Ascending aorta (tissue), 2 donors: ENCODE measurements at regions not wholly inside any gene's neighbourhood (a gene's known extent, or its start where the extent isn't known, plus 50 kb on each side); places are given as distances from the start of the nearest gene placed in this dataset.

ENCODE experiments used
- DNase-seq, 2 donors: peaks; one replicate each; pipeline ENCODE4 v3.0.0-alpha.2; 2019; ENCODE audit warnings: low spot score in 2 of 2
- H3K27ac ChIP-seq, 2 donors: fragments of 200-600 bp; sonication (generic); one replicate each; pipeline ENCODE4 v1.5.1; 2016 to 2017; ENCODE audit warnings: mild to moderate bottlenecking in 1 of 2
- H3K27me3 ChIP-seq: fragments of 200-600 bp; sonication (generic); one replicate; pipeline ENCODE4 v1.5.1; 2017
- H3K36me3 ChIP-seq, 2 donors: fragments of 200-600 bp; sonication (generic); one replicate each; pipeline ENCODE4 v1.5.1; 2016
- H3K4me1 ChIP-seq, 2 donors: fragments of 200-600 bp; sonication (generic); one replicate each; pipeline ENCODE4 v1.5.1; 2016 to 2017; ENCODE audit warnings: mild to moderate bottlenecking in 1 of 2
- H3K4me3 ChIP-seq, 2 donors: fragments of 200-600 bp; sonication (generic); one replicate each; pipeline ENCODE4 v1.5.1; 2016 to 2017; ENCODE audit warnings: mild to moderate bottlenecking in 1 of 2
- H3K9me3 ChIP-seq, 2 donors: fragments of 200-600 bp; sonication (generic); one replicate each; pipeline ENCODE4 v1.5.1; 2016
- intact Hi-C: fragments of 100-400 bp; cut with DNase I; formaldehyde crosslinking; loops from one replicate; pipeline ENCODE4 v1.15.1; 2023
- TF ChIP-seq, protein P1 (sequence below), 3 experiments: fragments of 200-600 bp in 2 of 3; fragments of 450-650 bp in 1 of 3; sonication (generic) in 2 of 3; IDR thresholded peaks; one replicate each; pipeline ENCODE4 v1.5.1; 2016 to 2019; ENCODE audit warnings: antibody characterized with exemption in 3 of 3, mild to moderate bottlenecking in 1 of 3, moderate library complexity in 1 of 3

DNA sequence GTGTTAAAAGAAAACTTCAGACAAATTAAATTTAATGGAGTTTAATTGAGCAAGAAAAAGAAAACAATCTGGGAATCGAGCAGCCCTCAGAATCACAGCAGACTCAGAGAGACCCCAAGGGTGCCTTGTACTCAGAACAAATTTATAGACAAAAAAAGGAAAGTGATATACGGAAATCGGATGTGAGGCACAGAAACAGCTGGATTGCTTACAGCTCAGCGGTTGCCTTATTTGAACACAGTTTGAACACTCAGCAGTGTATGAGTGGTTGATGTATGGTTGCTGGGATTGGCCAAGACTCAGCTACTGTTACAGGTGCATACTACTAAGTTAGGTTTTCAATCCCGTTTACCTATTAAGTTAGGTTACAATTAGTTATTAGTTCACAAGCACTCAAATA lies 103.8 kb upstream of the LYZL1 start:
- DNase-seq, result no peak
- Histone ChIP-seq H3K4me3 (no peak overlapping the region), H3K36me3 (no peaks in the 10 kb centered on the region), H3K9me3 (no peaks in the 10 kb centered on the region), H3K4me1 (no peaks in the 10 kb centered on the region), H3K27ac (no peak overlapping the region), H3K27me3 (no peaks in the 10 kb centered on the region)
- TF ChIP-seq, protein P1, sequence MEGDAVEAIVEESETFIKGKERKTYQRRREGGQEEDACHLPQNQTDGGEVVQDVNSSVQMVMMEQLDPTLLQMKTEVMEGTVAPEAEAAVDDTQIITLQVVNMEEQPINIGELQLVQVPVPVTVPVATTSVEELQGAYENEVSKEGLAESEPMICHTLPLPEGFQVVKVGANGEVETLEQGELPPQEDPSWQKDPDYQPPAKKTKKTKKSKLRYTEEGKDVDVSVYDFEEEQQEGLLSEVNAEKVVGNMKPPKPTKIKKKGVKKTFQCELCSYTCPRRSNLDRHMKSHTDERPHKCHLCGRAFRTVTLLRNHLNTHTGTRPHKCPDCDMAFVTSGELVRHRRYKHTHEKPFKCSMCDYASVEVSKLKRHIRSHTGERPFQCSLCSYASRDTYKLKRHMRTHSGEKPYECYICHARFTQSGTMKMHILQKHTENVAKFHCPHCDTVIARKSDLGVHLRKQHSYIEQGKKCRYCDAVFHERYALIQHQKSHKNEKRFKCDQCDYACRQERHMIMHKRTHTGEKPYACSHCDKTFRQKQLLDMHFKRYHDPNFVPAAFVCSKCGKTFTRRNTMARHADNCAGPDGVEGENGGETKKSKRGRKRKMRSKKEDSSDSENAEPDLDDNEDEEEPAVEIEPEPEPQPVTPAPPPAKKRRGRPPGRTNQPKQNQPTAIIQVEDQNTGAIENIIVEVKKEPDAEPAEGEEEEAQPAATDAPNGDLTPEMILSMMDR (IDR thresholded peaks at IDR 0.05), result no peak
- intact Hi-C loops, result no loop called here

- no peak overlapping the region for H3K27ac ChIP-seq
- H3K4me3 ChIP-seq, result no peak overlapping the region
- H3K27me3 ChIP-seq, result no peaks in the 10 kb centered on the region
- intact Hi-C loops, result no loop called here
- no peak for DNase-seq
- TF ChIP-seq, protein P1 (IDR thresholded peaks at IDR 0.05), result no peak
- no peaks in the 10 kb centered on the region for H3K4me1 ChIP-seq
- H3K9me3 ChIP-seq, result no peaks in the 10 kb centered on the region
- no peaks in the 10 kb centered on the region for H3K36me3 ChIP-seq
Measured at GRCh38 chr10:29186221-29186620, 102.6 kb upstream of the LYZL1 start.

DNA sequence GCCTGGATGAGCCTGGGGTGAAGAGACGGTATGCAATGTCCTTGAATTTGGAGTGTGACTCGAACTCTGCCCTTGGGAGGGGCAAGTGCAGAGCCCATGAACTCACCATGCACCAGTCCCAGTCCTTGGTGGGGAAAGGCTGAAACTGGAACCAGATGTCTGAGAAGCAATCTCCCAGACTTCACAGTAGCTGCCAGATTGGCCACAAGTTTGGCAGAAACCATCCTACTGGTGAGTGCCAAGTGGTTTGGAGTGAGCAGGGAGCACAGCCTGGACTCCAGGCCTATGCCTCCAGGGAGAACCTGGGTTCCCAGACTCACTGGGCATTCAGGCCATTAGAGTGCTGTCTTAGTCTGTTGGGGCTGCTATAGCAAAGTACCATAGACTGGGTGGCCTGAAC lies 99.6 kb upstream of the LYZL1 start:
- Histone ChIP-seq H3K36me3 (no peaks in the 10 kb centered on the region), H3K27me3 (no peaks in the 10 kb centered on the region), H3K9me3 (no peaks in the 10 kb centered on the region), H3K4me3 (no peak overlapping the region), H3K4me1 (no peaks in the 10 kb centered on the region), H3K27ac (no peak overlapping the region)
- no peak for DNase-seq
- intact Hi-C loops, result no loop called here
- TF ChIP-seq, protein P1 (IDR thresholded peaks at IDR 0.05), result no peak

GRCh38 chr10:29191674-29192073 lies 97.2 kb upstream of the LYZL1 start:
- no peak overlapping the region for H3K27ac ChIP-seq
- H3K9me3 ChIP-seq, result no peaks in the 10 kb centered on the region
- no peaks in the 10 kb centered on the region for H3K27me3 ChIP-seq
- no peaks in the 10 kb centered on the region for H3K4me1 ChIP-seq
- TF ChIP-seq, protein P1 (IDR thresholded peaks at IDR 0.05), result no peak
- DNase-seq, result no peak
- H3K36me3 ChIP-seq, result no peaks in the 10 kb centered on the region
- intact Hi-C loops, result no loop called here
- H3K4me3 ChIP-seq, result no peak overlapping the region

- no peak overlapping the region for H3K27ac ChIP-seq
- TF ChIP-seq, protein P1 (IDR thresholded peaks at IDR 0.05), result no peak
Measured at GRCh38 chr10:29199339-29199738, 89.5 kb upstream of the LYZL1 start.

More at GRCh38 chr10:29199339-29199738, 89.5 kb upstream of the LYZL1 start:
- intact Hi-C loops, result no loop called here
- no peaks in the 10 kb centered on the region for H3K4me1 ChIP-seq
- DNase-seq, result no peak
- H3K27me3 ChIP-seq, result no peaks in the 10 kb centered on the region
- H3K9me3 ChIP-seq, result no peaks in the 10 kb centered on the region
- no peak overlapping the region for H3K4me3 ChIP-seq
- no peaks in the 10 kb centered on the region for H3K36me3 ChIP-seq
